ENCODE measurements at regions not wholly inside any gene's neighbourhood (a gene's known extent, or its start where the extent isn't known, plus 50 kb on each side); places are given as distances from the start of the nearest gene placed in this dataset.

DNA sequence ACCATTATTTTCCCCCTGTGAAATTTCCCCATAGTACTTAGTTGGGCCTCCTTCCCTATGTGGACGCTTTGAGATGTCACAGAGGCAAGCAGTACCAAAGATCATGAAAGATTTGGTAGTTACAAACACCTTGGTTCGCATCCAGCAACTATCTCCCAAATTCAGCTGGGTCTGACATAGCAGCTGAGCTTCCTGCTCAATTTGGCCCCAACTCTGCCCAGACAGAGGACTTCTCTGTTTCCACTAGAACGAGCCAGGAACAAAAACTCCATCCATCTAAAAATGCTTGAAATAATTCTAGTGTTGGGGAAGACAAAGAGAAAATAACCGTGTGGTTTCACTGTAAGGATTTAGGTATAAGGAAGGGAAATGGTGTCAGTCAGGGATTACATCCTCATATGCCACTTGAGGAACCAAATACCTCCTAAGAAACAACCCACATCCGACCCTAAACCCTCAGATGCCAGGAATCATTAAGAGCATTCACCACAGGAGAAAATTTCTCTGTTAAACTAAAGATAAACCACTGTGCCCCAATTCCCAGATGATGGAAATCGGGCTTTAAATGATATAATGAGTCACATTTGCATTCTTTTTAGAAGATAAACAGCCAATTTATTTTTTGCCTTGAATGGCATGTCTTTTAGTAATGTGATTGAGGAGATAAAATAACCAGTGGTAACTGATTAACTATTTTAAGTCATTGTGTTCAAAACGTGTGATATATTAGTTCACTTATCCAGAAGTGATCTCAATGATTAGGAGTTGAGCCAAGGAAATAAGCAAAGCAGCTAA, 103.7 kb upstream of the IFNG-AS1 start:
- DNase-seq (ENCODE audit: extremely low spot score), result no peak
- 39% methylated on average over 7 of the region's 7 CpGs for WGBS
- H3K27me3 ChIP-seq, result no peaks in the 10 kb centered on the region
- H3K4me3 ChIP-seq, result no peak overlapping the region
- H3K27ac ChIP-seq (replicated peaks in 1 of 4), result peak overlapping the region; percentile 48 to 63 (median 53)
- H3K9me3 ChIP-seq, result no peaks in the 10 kb centered on the region
- H3K36me3 ChIP-seq, result no peaks in the 10 kb centered on the region
- intact Hi-C loops (cut with DNase I), result no loop called here
- H3K4me1 ChIP-seq, result peaks cover 0 to 24% (median 13%) of the 10 kb centered on the region in 4 donors
- TF ChIP-seq POLR2A (IDR thresholded peaks at IDR 0.05; ENCODE audit: low read depth), result no peak
- no peak for TF ChIP-seq EP300 (IDR thresholded peaks at IDR 0.05)
- peak in 1 of 2 donors; percentile 67 for TF ChIP-seq POLR2AphosphoS5 (IDR thresholded peaks at IDR 0.05)
- TF ChIP-seq CTCF (IDR thresholded peaks at IDR 0.05), result no peak

DNA sequence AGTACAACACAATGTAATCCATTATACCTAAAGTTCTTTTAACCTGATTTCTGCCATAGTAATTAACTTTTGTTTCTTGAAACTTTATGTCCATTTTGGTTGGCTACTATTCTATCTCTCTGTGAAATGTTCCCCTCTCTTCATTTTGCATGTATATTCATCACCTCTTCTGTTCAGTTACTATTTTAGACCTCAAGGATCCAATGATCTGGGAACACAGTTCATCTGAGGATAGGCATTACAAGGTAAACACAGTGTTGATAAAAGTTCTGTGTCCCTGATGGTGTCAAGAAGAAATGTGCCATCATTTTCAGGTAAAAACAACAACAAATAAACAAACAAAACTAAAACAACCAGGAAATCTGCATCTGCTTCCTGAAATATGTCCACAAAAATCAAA, 102.2 kb upstream of the IFNG-AS1 start:
- intact Hi-C loops (cut with DNase I), result no loop called here
- Histone ChIP-seq H3K27ac (replicated peaks in 1 of 4) (no peak overlapping the region), H3K27me3 (no peaks in the 10 kb centered on the region), H3K36me3 (no peaks in the 10 kb centered on the region), H3K4me3 (no peak overlapping the region), H3K4me1 (peaks cover 0 to 24% (median 13%) of the 10 kb centered on the region in 4 donors), H3K9me3 (no peaks in the 10 kb centered on the region)
- DNase-seq (ENCODE audit: extremely low spot score), result no peak
- no peak for TF ChIP-seq CTCF (IDR thresholded peaks at IDR 0.05)
- TF ChIP-seq POLR2AphosphoS5 (IDR thresholded peaks at IDR 0.05), result no peak
- TF ChIP-seq POLR2A (IDR thresholded peaks at IDR 0.05; ENCODE audit: low read depth), result no peak
- no peak for TF ChIP-seq EP300 (IDR thresholded peaks at IDR 0.05)

- 97% methylated on average over 2 of the region's 2 CpGs for WGBS
- peaks cover 0 to 21% (median 10%) of the 10 kb centered on the region in 4 donors for H3K4me1 ChIP-seq
- H3K9me3 ChIP-seq, result no peaks in the 10 kb centered on the region
- H3K4me3 ChIP-seq, result no peak overlapping the region
- H3K27me3 ChIP-seq, result no peaks in the 10 kb centered on the region
- H3K36me3 ChIP-seq, result no peaks in the 10 kb centered on the region
- TF ChIP-seq EP300 (IDR thresholded peaks at IDR 0.05) (no peak), POLR2A (IDR thresholded peaks at IDR 0.05; ENCODE audit: low read depth) (no peak), CTCF (IDR thresholded peaks at IDR 0.05) (no peak), POLR2AphosphoS5 (IDR thresholded peaks at IDR 0.05) (no peak)
- intact Hi-C loops (cut with DNase I), result no loop called here
- no peak for DNase-seq (ENCODE audit: extremely low spot score)
- no peak overlapping the region for H3K27ac ChIP-seq (replicated peaks in 1 of 4)
These were observed 99.3 kb upstream of the IFNG-AS1 start for GRCh38 chr12:67889931-67890330.

- intact Hi-C loops (cut with DNase I), result no loop called here
These were observed 98.5 kb upstream of the IFNG-AS1 start for GRCh38 chr12:67890726-67891258.

More at GRCh38 chr12:67890726-67891258, 98.5 kb upstream of the IFNG-AS1 start:
- no peak overlapping the region for H3K27ac ChIP-seq (replicated peaks in 1 of 4)
- no peaks in the 10 kb centered on the region for H3K36me3 ChIP-seq
- no peaks in the 10 kb centered on the region for H3K9me3 ChIP-seq
- no peaks in the 10 kb centered on the region for H3K27me3 ChIP-seq
- WGBS, result 60% methylated on average over 4 of the region's 4 CpGs
- TF ChIP-seq POLR2A (IDR thresholded peaks at IDR 0.05; ENCODE audit: low read depth) (no peak), POLR2AphosphoS5 (IDR thresholded peaks at IDR 0.05) (no peak), EP300 (IDR thresholded peaks at IDR 0.05) (no peak), CTCF (IDR thresholded peaks at IDR 0.05) (no peak)
- no peak overlapping the region for H3K4me3 ChIP-seq
- H3K4me1 ChIP-seq, result peaks cover 0 to 12% (median 4%) of the 10 kb centered on the region in 4 donors
- DNase-seq (ENCODE audit: extremely low spot score), result no peak

Measured in esophagus muscularis mucosa (tissue), 4 donors.